Liver (tissue), 8 donors: ENCODE measurements at regions not wholly inside any gene's neighbourhood (a gene's known extent, or its start where the extent isn't known, plus 50 kb on each side); places are given as distances from the start of the nearest gene placed in this dataset.

Experiments used
- DNase-seq: peaks from one replicate; pipeline ENCODE4 v3.0.0-alpha.2; 2017; ENCODE audit warnings: low spot score
- H3K27ac ChIP-seq, 2 donors: one replicate each; pipeline ENCODE4 v1.7.0; 2013; ENCODE audit warnings: inconsistent platforms in 2 of 2, low read length in 2 of 2, control low read depth in 1 of 2, low read depth in 1 of 2, mild to moderate bottlenecking in 1 of 2
- H3K27me3 ChIP-seq, 4 donors: one replicate each; pipeline versions ENCODE4 v1.6.1 to v1.7.0; 2013; ENCODE audit warnings: low read length in 3 of 4, inconsistent platforms in 1 of 4, mild to moderate bottlenecking in 1 of 4, moderate library complexity in 1 of 4; ENCODE audit not compliant: control insufficient read depth in 4 of 4, insufficient read depth in 4 of 4
- H3K36me3 ChIP-seq, 4 donors: one replicate each; pipeline versions ENCODE4 v1.6.1 to v1.7.0; 2013; ENCODE audit warnings: low read length in 3 of 4, mild to moderate bottlenecking in 3 of 4, low read depth in 1 of 4, moderate library complexity in 1 of 4; ENCODE audit not compliant: control insufficient read depth in 4 of 4, insufficient read depth in 3 of 4
- H3K4me1 ChIP-seq, 4 donors: one replicate each; pipeline versions ENCODE4 v1.6.1 to v1.7.0; 2013; ENCODE audit warnings: low read length in 3 of 4, mild to moderate bottlenecking in 3 of 4, moderate library complexity in 1 of 4; ENCODE audit not compliant: control insufficient read depth in 4 of 4, insufficient read depth in 4 of 4
- H3K4me3 ChIP-seq, 3 donors: one replicate each; pipeline versions ENCODE4 v1.6.1 to v1.7.0; 2013; ENCODE audit warnings: low read length in 3 of 3, control low read depth in 1 of 3, low read depth in 1 of 3, mild to moderate bottlenecking in 1 of 3
- H3K9ac ChIP-seq, 2 donors: one replicate each; pipeline ENCODE4 v1.7.0; 2013; ENCODE audit warnings: low read length in 2 of 2, mild to moderate bottlenecking in 2 of 2, moderate library complexity in 2 of 2, control low read depth in 1 of 2, low read depth in 1 of 2
- H3K9me3 ChIP-seq, 4 donors: one replicate each; pipeline versions ENCODE4 v1.6.1 to v1.7.0; 2013; ENCODE audit warnings: low read length in 3 of 4; ENCODE audit not compliant: control insufficient read depth in 4 of 4
- CTCF ChIP-seq: fragments of 150-350 bp; IDR thresholded peaks from 2 replicates; pipeline ENCODE4 v1.5.1; 2017; ENCODE audit warnings: improper control_type of control experiment, low read depth, low read length; ENCODE audit not compliant: missing input control
- EGR1 ChIP-seq, 2 donors: IDR thresholded peaks; 2 replicates each; pipeline ENCODE4 v1.6.1; 2016 to 2018; ENCODE audit warnings: antibody characterized with exemption in 2 of 2, low read depth in 2 of 2
- FOXA1 ChIP-seq: IDR thresholded peaks from 2 replicates; pipeline ENCODE4 v1.6.1; 2016; ENCODE audit warnings: antibody characterized with exemption
- FOXA2 ChIP-seq: IDR thresholded peaks from 2 replicates; pipeline ENCODE4 v1.6.1; 2016; ENCODE audit warnings: antibody characterized with exemption
- GABPA ChIP-seq, 2 donors: IDR thresholded peaks in 1 of 2; conservative IDR thresholded peaks in 1 of 2; 2 replicates each; pipeline ENCODE4 v1.6.1; 2016; ENCODE audit warnings: antibody characterized with exemption in 2 of 2, mild to moderate bottlenecking in 1 of 2, moderate library complexity in 1 of 2
- HNF4G ChIP-seq: IDR thresholded peaks from 2 replicates; pipeline ENCODE4 v1.6.1; 2016; ENCODE audit warnings: antibody characterized with exemption
- NR2F2 ChIP-seq: IDR thresholded peaks from 2 replicates; pipeline ENCODE4 v1.6.1; 2016; ENCODE audit warnings: antibody characterized with exemption
- SP1 ChIP-seq: IDR thresholded peaks from 2 replicates; pipeline ENCODE4 v1.6.1; 2018; ENCODE audit warnings: antibody characterized with exemption, mild to moderate bottlenecking
- TAF1 ChIP-seq: conservative IDR thresholded peaks from 2 replicates; pipeline ENCODE4 v1.6.1; 2016; ENCODE audit warnings: antibody characterized with exemption, mild to moderate bottlenecking
- WGBS: extraction: QIAGEN DNeasy Blood & Tissue Kit; methylation state at CpG from one replicate; pipeline ENCODE4 v1.1.7; 2013; 5-methylcytosine and 5-hydroxymethylcytosine counted together
- TF ChIP-seq, protein P1 (sequence below): IDR thresholded peaks from 2 replicates; pipeline ENCODE4 v1.6.1; 2016; ENCODE audit warnings: antibody characterized with exemption
- TF ChIP-seq, protein P2 (sequence below): IDR thresholded peaks from 2 replicates; pipeline ENCODE4 v1.6.1; 2016; ENCODE audit warnings: antibody characterized with exemption
- donor health status: healthy.
- donor health status: healthy.
- donor health status: healthy.
- donor health status: healthy.
- donor health status: healthy.

- no peak for DNase-seq
- no peak for TF ChIP-seq TAF1
- TF ChIP-seq, protein P1, sequence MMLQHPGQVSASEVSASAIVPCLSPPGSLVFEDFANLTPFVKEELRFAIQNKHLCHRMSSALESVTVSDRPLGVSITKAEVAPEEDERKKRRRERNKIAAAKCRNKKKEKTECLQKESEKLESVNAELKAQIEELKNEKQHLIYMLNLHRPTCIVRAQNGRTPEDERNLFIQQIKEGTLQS, result no peak
- no peak overlapping the region for H3K4me3 ChIP-seq
- WGBS, result 97% methylated on average over 2 of the region's 2 CpGs
- H3K36me3 ChIP-seq, result no peaks in the 10 kb centered on the region
- H3K4me1 ChIP-seq, result no peaks in the 10 kb centered on the region
- no peak overlapping the region for H3K27ac ChIP-seq
- no peak overlapping the region for H3K9ac ChIP-seq
- H3K9me3 ChIP-seq, result peaks cover 0 to 12% (median under 1%) of the 10 kb centered on the region in 4 donors
- no peaks in the 10 kb centered on the region for H3K27me3 ChIP-seq
These were observed 139.8 kb upstream of the CCDC150 start for GRCh38 chr2:196499686-196500085.

GRCh38 chr2:196500686-196501431 is 138.7 kb upstream of the CCDC150 start:
- TF ChIP-seq EGR1 (IDR thresholded peaks at IDR 0.05; ENCODE audit: low read depth in 2 of 2) (no peak), GABPA (IDR thresholded peaks at IDR 0.05 in 1 of 2, conservative IDR thresholded peaks at IDR 0.05 in 1 of 2) (no peak), HNF4G (no peak), SP1 (no peak)
- 95% methylated on average over 4 of the region's 4 CpGs for WGBS
- Histone ChIP-seq H3K9me3 (peaks cover 0 to 12% (median under 1%) of the 10 kb centered on the region in 4 donors), H3K36me3 (no peaks in the 10 kb centered on the region), H3K9ac (no peak overlapping the region), H3K27ac (no peak overlapping the region), H3K4me1 (no peaks in the 10 kb centered on the region), H3K27me3 (no peaks in the 10 kb centered on the region), H3K4me3 (no peak overlapping the region)
- DNase-seq, result no peak

GRCh38 chr2:196501836-196502235 is 137.7 kb upstream of the CCDC150 start:
- Histone ChIP-seq H3K27me3 (no peaks in the 10 kb centered on the region), H3K27ac (no peak overlapping the region), H3K4me3 (no peak overlapping the region), H3K4me1 (no peaks in the 10 kb centered on the region), H3K9me3 (peaks cover 0 to 12% (median under 1%) of the 10 kb centered on the region in 4 donors), H3K36me3 (no peaks in the 10 kb centered on the region), H3K9ac (no peak overlapping the region)
- TF ChIP-seq FOXA2 (no peak), HNF4G (no peak), EGR1 (IDR thresholded peaks at IDR 0.05; ENCODE audit: low read depth in 2 of 2) (no peak), SP1 (no peak), CTCF (no peak), NR2F2 (no peak), FOXA1 (no peak)
- TF ChIP-seq, protein P2, sequence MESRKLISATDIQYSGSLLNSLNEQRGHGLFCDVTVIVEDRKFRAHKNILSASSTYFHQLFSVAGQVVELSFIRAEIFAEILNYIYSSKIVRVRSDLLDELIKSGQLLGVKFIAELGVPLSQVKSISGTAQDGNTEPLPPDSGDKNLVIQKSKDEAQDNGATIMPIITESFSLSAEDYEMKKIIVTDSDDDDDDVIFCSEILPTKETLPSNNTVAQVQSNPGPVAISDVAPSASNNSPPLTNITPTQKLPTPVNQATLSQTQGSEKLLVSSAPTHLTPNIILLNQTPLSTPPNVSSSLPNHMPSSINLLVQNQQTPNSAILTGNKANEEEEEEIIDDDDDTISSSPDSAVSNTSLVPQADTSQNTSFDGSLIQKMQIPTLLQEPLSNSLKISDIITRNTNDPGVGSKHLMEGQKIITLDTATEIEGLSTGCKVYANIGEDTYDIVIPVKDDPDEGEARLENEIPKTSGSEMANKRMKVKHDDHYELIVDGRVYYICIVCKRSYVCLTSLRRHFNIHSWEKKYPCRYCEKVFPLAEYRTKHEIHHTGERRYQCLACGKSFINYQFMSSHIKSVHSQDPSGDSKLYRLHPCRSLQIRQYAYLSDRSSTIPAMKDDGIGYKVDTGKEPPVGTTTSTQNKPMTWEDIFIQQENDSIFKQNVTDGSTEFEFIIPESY, result no peak
- 77% methylated on average over 2 of the region's 2 CpGs for WGBS
- DNase-seq, result no peak
